ENCODE measurements at regions not wholly inside any gene's neighbourhood (a gene's known extent, or its start where the extent isn't known, plus 50 kb on each side); places are given as distances from the start of the nearest gene placed in this dataset.

- H3K4me1 Mint-ChIP-seq, result peaks cover 12 to 18% of the 10 kb centered on the region in 2 experiments
- no peaks in the 10 kb centered on the region for H3K4me1 ChIP-seq (ENCODE audit: insufficient read depth, low read length)
These were observed 669.8 kb downstream of the ZEB2 start for GRCh38 chr2:143850084-143850483.

More at GRCh38 chr2:143850084-143850483, 669.8 kb downstream of the ZEB2 start:
- TF ChIP-seq, protein P1, sequence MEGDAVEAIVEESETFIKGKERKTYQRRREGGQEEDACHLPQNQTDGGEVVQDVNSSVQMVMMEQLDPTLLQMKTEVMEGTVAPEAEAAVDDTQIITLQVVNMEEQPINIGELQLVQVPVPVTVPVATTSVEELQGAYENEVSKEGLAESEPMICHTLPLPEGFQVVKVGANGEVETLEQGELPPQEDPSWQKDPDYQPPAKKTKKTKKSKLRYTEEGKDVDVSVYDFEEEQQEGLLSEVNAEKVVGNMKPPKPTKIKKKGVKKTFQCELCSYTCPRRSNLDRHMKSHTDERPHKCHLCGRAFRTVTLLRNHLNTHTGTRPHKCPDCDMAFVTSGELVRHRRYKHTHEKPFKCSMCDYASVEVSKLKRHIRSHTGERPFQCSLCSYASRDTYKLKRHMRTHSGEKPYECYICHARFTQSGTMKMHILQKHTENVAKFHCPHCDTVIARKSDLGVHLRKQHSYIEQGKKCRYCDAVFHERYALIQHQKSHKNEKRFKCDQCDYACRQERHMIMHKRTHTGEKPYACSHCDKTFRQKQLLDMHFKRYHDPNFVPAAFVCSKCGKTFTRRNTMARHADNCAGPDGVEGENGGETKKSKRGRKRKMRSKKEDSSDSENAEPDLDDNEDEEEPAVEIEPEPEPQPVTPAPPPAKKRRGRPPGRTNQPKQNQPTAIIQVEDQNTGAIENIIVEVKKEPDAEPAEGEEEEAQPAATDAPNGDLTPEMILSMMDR (conservative IDR thresholded peaks at IDR 0.05), result no peak
- Histone ChIP-seq H3K23ac (ENCODE audit: insufficient read length, low read depth, low read length) (no peak overlapping the region), H3K56ac (ENCODE audit: insufficient read length, low read depth, low read length) (no peak overlapping the region), H4K5ac (ENCODE audit: insufficient read length, low read depth, low read length) (no peak overlapping the region), H4K20me1 (ENCODE audit: control insufficient read depth, insufficient read depth, insufficient read length) (no peaks in the 10 kb centered on the region), H3K4me2 (ENCODE audit: insufficient read depth, insufficient read length, low read length) (no peak overlapping the region), H3K79me2 (ENCODE audit: insufficient read depth, low read length) (no peaks in the 10 kb centered on the region), H3K4ac (ENCODE audit: low read depth, low read length) (no peak overlapping the region), H3T11ph (ENCODE audit: low read length) (no peak overlapping the region), H3K18ac (ENCODE audit: insufficient read length, low read depth, low read length) (no peak overlapping the region), H2AFZ (ENCODE audit: low read length) (no peak overlapping the region), H4K8ac (replicated peaks; ENCODE audit: insufficient read length, low read depth, low read length) (no peak overlapping the region), H3K9me3 (ENCODE audit: control insufficient read depth, low read depth, low read length) (no peaks in the 10 kb centered on the region), H2AK5ac (ENCODE audit: insufficient read length, low read length) (no peak overlapping the region), H3K27ac (ENCODE audit: insufficient read length, low read depth, low read length) (no peak overlapping the region), H2BK20ac (ENCODE audit: low read depth, low read length, poor library complexity, severe bottlenecking) (no peak overlapping the region), H3K27me3 (ENCODE audit: insufficient read depth, low read length) (no peaks in the 10 kb centered on the region), H3K9ac (ENCODE audit: extremely low read depth, insufficient read length, low read length) (no peak overlapping the region), H2BK120ac (ENCODE audit: low read depth, low read length, poor library complexity, severe bottlenecking) (no peak overlapping the region), H3K79me1 (ENCODE audit: insufficient read depth, low read depth, low read length, poor library complexity, severe bottlenecking) (no peaks in the 10 kb centered on the region), H3K23me2 (ENCODE audit: insufficient read length, low read depth, low read length, poor library complexity, severe bottlenecking) (no peaks in the 10 kb centered on the region), H3K14ac (ENCODE audit: insufficient read depth, low read length) (no peak overlapping the region), H2BK5ac (ENCODE audit: insufficient read length, low read length) (no peak overlapping the region), H4K91ac (ENCODE audit: insufficient read length, low read depth, low read length) (no peak overlapping the region), H2BK15ac (ENCODE audit: low read depth, low read length) (no peak overlapping the region), H2BK12ac (ENCODE audit: insufficient read length, low read depth, low read length) (no peak overlapping the region)
- Mint-ChIP-seq H3K4me3 (no peak overlapping the region), H3K36me3 (ENCODE audit: insufficient read depth in 1 of 3, low read depth in 3 of 3) (no peaks in the 10 kb centered on the region), H3K9me3 (no peaks in the 10 kb centered on the region), H3K27ac (no peak overlapping the region), H3K27me3 (ENCODE audit: low read depth) (no peaks in the 10 kb centered on the region)
- DNase-seq, result no peak
- WGBS (ENCODE audit: extremely low coverage, insufficient read length, low lambda C conversion rate), result no CpG with 5 or more reads among the region's 3 CpGs

Data from H9 (cell line).